H9 (cell line): ENCODE measurements at regions not wholly inside any gene's neighbourhood (a gene's known extent, or its start where the extent isn't known, plus 50 kb on each side); places are given as distances from the start of the nearest gene placed in this dataset.

Source experiments
- DNase-seq: peaks from one replicate; pipeline ENCODE4 v3.0.0-alpha.2; 2017
- H2AFZ ChIP-seq: one replicate; pipeline ENCODE4 v1.6.1; 2013; ENCODE audit warnings: mild to moderate bottlenecking, low read length, control low read depth, moderate library complexity
- H2AK5ac ChIP-seq: 2 replicates; pipeline ENCODE4 v1.6.1; 2013; ENCODE audit warnings: low read length, control low read depth, mixed read lengths; ENCODE audit not compliant: insufficient read length
- H2BK120ac ChIP-seq: one replicate; pipeline ENCODE4 v1.6.1; 2013; ENCODE audit warnings: low read depth, mild to moderate bottlenecking, low read length, control low read depth, inconsistent platforms; ENCODE audit not compliant: poor library complexity, severe bottlenecking
- H2BK12ac ChIP-seq: 2 replicates; pipeline ENCODE4 v1.6.1; 2013; ENCODE audit warnings: low read length, control low read depth, mixed read lengths, low read depth; ENCODE audit not compliant: insufficient read length
- H2BK15ac ChIP-seq: 2 replicates; pipeline ENCODE4 v1.6.1; 2013; ENCODE audit warnings: low read depth, low read length, control low read depth
- H2BK20ac ChIP-seq: one replicate; pipeline ENCODE4 v1.6.1; 2013; ENCODE audit warnings: low read depth, mild to moderate bottlenecking, low read length, control low read depth, inconsistent platforms; ENCODE audit not compliant: poor library complexity, severe bottlenecking
- H2BK5ac ChIP-seq: 2 replicates; pipeline ENCODE4 v1.6.1; 2013; ENCODE audit warnings: low read length, control low read depth, mixed read lengths; ENCODE audit not compliant: insufficient read length
- H3K14ac ChIP-seq: 2 replicates; pipeline ENCODE4 v1.6.1; 2013; ENCODE audit warnings: low read length, control low read depth; ENCODE audit not compliant: insufficient read depth
- H3K18ac ChIP-seq: 2 replicates; pipeline ENCODE4 v1.6.1; 2013; ENCODE audit warnings: low read depth, mild to moderate bottlenecking, mixed read lengths, low read length, control low read depth; ENCODE audit not compliant: insufficient read length
- H3K23ac ChIP-seq: 2 replicates; pipeline ENCODE4 v1.6.1; 2013; ENCODE audit warnings: low read length, control low read depth, mixed read lengths, low read depth; ENCODE audit not compliant: insufficient read length
- H3K23me2 ChIP-seq: 2 replicates; pipeline ENCODE4 v1.6.1; 2013; ENCODE audit warnings: low read depth, mild to moderate bottlenecking, mixed read lengths, low read length, control low read depth; ENCODE audit not compliant: insufficient read length, poor library complexity, severe bottlenecking
- H3K27ac ChIP-seq: 2 replicates; pipeline ENCODE4 v1.5.1; 2013; ENCODE audit warnings: low read length, control low read depth, mixed read lengths, low read depth; ENCODE audit not compliant: insufficient read length
- H3K27me3 ChIP-seq: 2 replicates; pipeline ENCODE4 v1.6.1; 2013; ENCODE audit warnings: low read length, control low read depth, inconsistent platforms; ENCODE audit not compliant: insufficient read depth
- H3K4ac ChIP-seq: 2 replicates; pipeline ENCODE4 v1.6.1; 2013; ENCODE audit warnings: low read depth, mild to moderate bottlenecking, control low read depth, inconsistent platforms, low read length, moderate library complexity
- H3K4me1 ChIP-seq: 2 replicates; pipeline ENCODE4 v1.6.1; 2013; ENCODE audit warnings: low read length, control low read depth, inconsistent platforms; ENCODE audit not compliant: insufficient read depth
- H3K4me2 ChIP-seq: 2 replicates; pipeline ENCODE4 v1.6.1; 2013; ENCODE audit warnings: low read length, control low read depth, mixed read lengths; ENCODE audit not compliant: insufficient read length, insufficient read depth
- H3K56ac ChIP-seq: 2 replicates; pipeline ENCODE4 v1.6.1; 2013; ENCODE audit warnings: low read depth, mild to moderate bottlenecking, mixed read lengths, low read length, control low read depth; ENCODE audit not compliant: insufficient read length
- H3K79me1 ChIP-seq: 2 replicates; pipeline ENCODE4 v1.6.1; 2013; ENCODE audit warnings: low read depth, mild to moderate bottlenecking, moderate library complexity, low read length, control low read depth, inconsistent platforms; ENCODE audit not compliant: insufficient read depth, poor library complexity, severe bottlenecking
- H3K79me2 ChIP-seq: 2 replicates; pipeline ENCODE4 v1.6.1; 2013; ENCODE audit warnings: low read length, control low read depth, inconsistent platforms; ENCODE audit not compliant: insufficient read depth
- H3K9ac ChIP-seq: 2 replicates; pipeline ENCODE4 v1.6.1; 2013; ENCODE audit warnings: low read length, control low read depth, mixed read lengths; ENCODE audit not compliant: insufficient read length; ENCODE audit errors: extremely low read depth
- H3K9me3 ChIP-seq: one replicate; pipeline ENCODE4 v1.6.1; 2013; ENCODE audit warnings: low read depth, low read length, inconsistent platforms; ENCODE audit not compliant: control insufficient read depth
- H3T11ph ChIP-seq: one replicate; pipeline ENCODE4 v1.6.1; 2013; ENCODE audit warnings: mild to moderate bottlenecking, low read length, control low read depth, inconsistent platforms
- H4K20me1 ChIP-seq: one replicate; pipeline ENCODE4 v1.6.1; 2013; ENCODE audit not compliant: control insufficient read depth, insufficient read length, insufficient read depth
- H4K5ac ChIP-seq: 2 replicates; pipeline ENCODE4 v1.6.1; 2013; ENCODE audit warnings: low read depth, mild to moderate bottlenecking, mixed read lengths, low read length, control low read depth; ENCODE audit not compliant: insufficient read length
- H4K8ac ChIP-seq: replicated peaks from 2 replicates; pipeline ENCODE4 v1.6.1; 2013; ENCODE audit warnings: low read length, control low read depth, mixed read lengths, low read depth; ENCODE audit not compliant: insufficient read length
- H4K91ac ChIP-seq: 2 replicates; pipeline ENCODE4 v1.6.1; 2013; ENCODE audit warnings: low read depth, mild to moderate bottlenecking, moderate library complexity, mixed read lengths, low read length, control low read depth; ENCODE audit not compliant: insufficient read length
- H3K27ac Mint-ChIP-seq, 3 experiments: 2 replicates in 2 of 3; 3 replicates in 1 of 3; pipeline ENCODE4 v1.8.0; 2020 to 2021; ENCODE audit warnings: mixed read lengths in 3 of 3, mild to moderate bottlenecking in 1 of 3, moderate library complexity in 1 of 3
- H3K27me3 Mint-ChIP-seq: 2 replicates; pipeline ENCODE4 v1.8.0; 2021; ENCODE audit warnings: low read depth, mild to moderate bottlenecking, moderate library complexity, mixed read lengths
- H3K36me3 Mint-ChIP-seq, 3 experiments: 2 replicates in 2 of 3; 3 replicates in 1 of 3; pipeline ENCODE4 v1.8.0; 2020 to 2021; ENCODE audit warnings: low read depth in 3 of 3, mixed read lengths in 3 of 3; ENCODE audit not compliant: insufficient read depth in 1 of 3
- H3K4me1 Mint-ChIP-seq, 2 experiments: 2 replicates each; pipeline ENCODE4 v1.8.0; 2020; ENCODE audit warnings: mixed read lengths in 2 of 2
- H3K4me3 Mint-ChIP-seq, 2 experiments: 2 replicates in 1 of 2; 3 replicates in 1 of 2; pipeline ENCODE4 v1.8.0; 2020 to 2021; ENCODE audit warnings: mild to moderate bottlenecking in 2 of 2, mixed read lengths in 2 of 2, moderate library complexity in 1 of 2
- H3K9me3 Mint-ChIP-seq, 2 experiments: 2 replicates in 1 of 2; 3 replicates in 1 of 2; pipeline ENCODE4 v1.8.0; 2020; ENCODE audit warnings: mild to moderate bottlenecking in 2 of 2, mixed read lengths in 2 of 2, moderate library complexity in 1 of 2
- WGBS: extraction: QIAGEN DNeasy Blood & Tissue Kit; methylation state at CpG from one replicate; pipeline ENCODE4 v1.1.7; 2013; ENCODE audit warnings: missing lambda C conversion rate, low lambda C conversion rate, mixed read lengths; ENCODE audit not compliant: insufficient read length; ENCODE audit errors: extremely low coverage; 5-methylcytosine and 5-hydroxymethylcytosine counted together
- TF ChIP-seq, protein P1 (sequence below): fragments of 200-600 bp; sonication (generic); conservative IDR thresholded peaks from 3 replicates; pipeline ENCODE4 v1.8.0; 2021; ENCODE audit warnings: antibody characterized with exemption, mild to moderate bottlenecking

GRCh38 chr2:167607731-167608130, 639.7 kb downstream of the STK39 start:
- no CpG with 5 or more reads among the region's 3 CpGs for WGBS
- Mint-ChIP-seq H3K4me1 (peaks cover 10 to 15% of the 10 kb centered on the region in 2 experiments), H3K27ac (no peak overlapping the region)

More at GRCh38 chr2:167607731-167608130, 639.7 kb downstream of the STK39 start:
- no peak overlapping the region for H3K4me3 Mint-ChIP-seq
- Histone ChIP-seq H3K23me2 (no peaks in the 10 kb centered on the region), H3K56ac (no peak overlapping the region), H2BK12ac (no peak overlapping the region), H2BK15ac (no peak overlapping the region), H3K79me1 (no peaks in the 10 kb centered on the region), H3T11ph (no peak overlapping the region), H3K18ac (no peak overlapping the region), H2AFZ (no peak overlapping the region), H2BK5ac (no peak overlapping the region), H3K9me3 (peaks cover 4% of the 10 kb centered on the region), H3K27me3 (no peaks in the 10 kb centered on the region), H2AK5ac (no peak overlapping the region), H3K4me1 (peaks cover 3% of the 10 kb centered on the region; the same call in 1 of the 2 replicates), H4K20me1 (no peaks in the 10 kb centered on the region), H3K23ac (no peak overlapping the region), H2BK20ac (no peak overlapping the region), H3K27ac (no peak overlapping the region), H4K91ac (no peak overlapping the region), H3K4ac (no peak overlapping the region), H4K8ac (no peak overlapping the region), H2BK120ac (no peak overlapping the region), H3K14ac (no peak overlapping the region), H3K79me2 (no peaks in the 10 kb centered on the region), H3K4me2 (no peak overlapping the region), H3K9ac (no peak overlapping the region), H4K5ac (no peak overlapping the region)
- peaks cover 0 to 8% (median 4%) of the 10 kb centered on the region in 3 experiments; a peak in 4 of 7 replicates for H3K36me3 Mint-ChIP-seq
- no peaks in the 10 kb centered on the region for H3K27me3 Mint-ChIP-seq
- no peak for DNase-seq
- TF ChIP-seq, protein P1, sequence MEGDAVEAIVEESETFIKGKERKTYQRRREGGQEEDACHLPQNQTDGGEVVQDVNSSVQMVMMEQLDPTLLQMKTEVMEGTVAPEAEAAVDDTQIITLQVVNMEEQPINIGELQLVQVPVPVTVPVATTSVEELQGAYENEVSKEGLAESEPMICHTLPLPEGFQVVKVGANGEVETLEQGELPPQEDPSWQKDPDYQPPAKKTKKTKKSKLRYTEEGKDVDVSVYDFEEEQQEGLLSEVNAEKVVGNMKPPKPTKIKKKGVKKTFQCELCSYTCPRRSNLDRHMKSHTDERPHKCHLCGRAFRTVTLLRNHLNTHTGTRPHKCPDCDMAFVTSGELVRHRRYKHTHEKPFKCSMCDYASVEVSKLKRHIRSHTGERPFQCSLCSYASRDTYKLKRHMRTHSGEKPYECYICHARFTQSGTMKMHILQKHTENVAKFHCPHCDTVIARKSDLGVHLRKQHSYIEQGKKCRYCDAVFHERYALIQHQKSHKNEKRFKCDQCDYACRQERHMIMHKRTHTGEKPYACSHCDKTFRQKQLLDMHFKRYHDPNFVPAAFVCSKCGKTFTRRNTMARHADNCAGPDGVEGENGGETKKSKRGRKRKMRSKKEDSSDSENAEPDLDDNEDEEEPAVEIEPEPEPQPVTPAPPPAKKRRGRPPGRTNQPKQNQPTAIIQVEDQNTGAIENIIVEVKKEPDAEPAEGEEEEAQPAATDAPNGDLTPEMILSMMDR, result no peak
- H3K9me3 Mint-ChIP-seq, result peaks cover 0 to 4% of the 10 kb centered on the region in 2 experiments; a peak in 2 of 5 replicates
